GM12872 (cell line): ENCODE measurements at regions not wholly inside any gene's neighbourhood (a gene's known extent, or its start where the extent isn't known, plus 50 kb on each side); places are given as distances from the start of the nearest gene placed in this dataset.

ENCODE experiments used
- TF ChIP-seq, protein P1 (sequence below): IDR thresholded peaks from 3 replicates; pipeline ENCODE4 v1.5.1; 2011; ENCODE audit warnings: low read depth, mild to moderate bottlenecking, low read length, moderate library complexity; ENCODE audit not compliant: insufficient read depth

DNA sequence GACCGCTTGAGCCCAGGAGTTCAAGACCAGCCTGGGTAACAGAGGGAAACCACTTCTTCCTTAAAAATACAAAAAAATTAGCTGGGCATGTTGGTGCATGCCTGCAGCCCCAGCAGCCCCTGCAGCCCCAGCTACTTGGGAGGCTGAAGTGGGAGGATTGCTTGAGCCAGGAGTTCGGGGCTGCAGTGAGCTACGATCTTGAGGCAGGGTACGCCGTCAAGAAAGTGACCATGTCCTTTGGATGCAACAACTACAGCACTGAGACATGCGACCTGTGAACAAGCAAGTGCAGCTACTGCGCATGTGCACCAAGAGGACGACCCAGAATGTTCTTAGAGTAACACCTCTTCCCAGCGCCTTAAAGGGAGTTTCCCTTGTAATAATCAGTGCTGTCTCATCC, 66.6 kb upstream of the ZNF479 start:
- TF ChIP-seq, protein P1, sequence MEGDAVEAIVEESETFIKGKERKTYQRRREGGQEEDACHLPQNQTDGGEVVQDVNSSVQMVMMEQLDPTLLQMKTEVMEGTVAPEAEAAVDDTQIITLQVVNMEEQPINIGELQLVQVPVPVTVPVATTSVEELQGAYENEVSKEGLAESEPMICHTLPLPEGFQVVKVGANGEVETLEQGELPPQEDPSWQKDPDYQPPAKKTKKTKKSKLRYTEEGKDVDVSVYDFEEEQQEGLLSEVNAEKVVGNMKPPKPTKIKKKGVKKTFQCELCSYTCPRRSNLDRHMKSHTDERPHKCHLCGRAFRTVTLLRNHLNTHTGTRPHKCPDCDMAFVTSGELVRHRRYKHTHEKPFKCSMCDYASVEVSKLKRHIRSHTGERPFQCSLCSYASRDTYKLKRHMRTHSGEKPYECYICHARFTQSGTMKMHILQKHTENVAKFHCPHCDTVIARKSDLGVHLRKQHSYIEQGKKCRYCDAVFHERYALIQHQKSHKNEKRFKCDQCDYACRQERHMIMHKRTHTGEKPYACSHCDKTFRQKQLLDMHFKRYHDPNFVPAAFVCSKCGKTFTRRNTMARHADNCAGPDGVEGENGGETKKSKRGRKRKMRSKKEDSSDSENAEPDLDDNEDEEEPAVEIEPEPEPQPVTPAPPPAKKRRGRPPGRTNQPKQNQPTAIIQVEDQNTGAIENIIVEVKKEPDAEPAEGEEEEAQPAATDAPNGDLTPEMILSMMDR, result no peak

- TF ChIP-seq, protein P1, result no peak
These were observed 67.0 kb upstream of the ZNF479 start for GRCh38 chr7:57199252-57199651.

DNA sequence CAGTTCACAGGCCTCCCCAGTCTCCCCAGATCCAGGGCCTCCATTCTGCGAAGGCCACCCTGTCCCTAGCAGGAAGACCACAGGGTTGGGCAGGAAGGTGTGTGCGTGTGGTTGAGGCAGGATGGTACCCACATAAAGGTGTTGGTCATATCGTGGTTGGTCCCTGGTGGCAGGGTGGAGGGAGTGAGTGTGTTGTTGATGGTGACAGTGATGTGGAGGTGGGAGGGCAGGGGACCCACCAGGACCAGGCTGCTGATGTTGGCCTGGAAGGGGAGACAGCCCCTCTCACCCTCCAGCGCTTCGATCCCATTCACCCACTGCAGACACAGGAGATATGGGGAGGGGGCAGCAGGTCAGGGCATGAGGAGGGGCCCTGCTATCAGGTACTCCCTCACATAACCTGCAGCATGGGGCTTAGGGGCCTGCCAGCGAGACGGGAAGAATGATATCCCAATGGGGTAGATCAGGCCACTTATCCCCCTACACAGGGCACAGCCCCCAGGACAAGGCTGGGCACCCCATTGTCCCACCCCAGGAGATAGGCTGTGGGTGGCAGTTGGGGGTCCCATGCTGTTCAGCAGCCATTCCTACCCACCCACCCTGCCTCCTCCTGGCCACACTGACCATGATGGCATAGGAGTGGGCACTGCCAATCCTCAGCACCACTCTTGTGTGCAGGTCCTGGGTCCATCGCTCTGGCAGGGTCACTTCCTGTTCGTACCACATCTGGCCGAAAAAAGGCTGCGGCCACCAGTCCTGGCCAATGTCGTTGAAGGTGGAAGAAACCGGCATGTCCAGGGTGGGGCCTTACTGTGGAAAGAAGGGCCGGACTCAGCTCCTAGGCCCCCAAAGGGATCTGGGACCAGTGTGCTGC, 69.0 kb upstream of the ZNF479 start:
- TF ChIP-seq, protein P1, result no peak

GRCh38 chr7:57201895-57202210, 69.6 kb upstream of the ZNF479 start:
- TF ChIP-seq, protein P1, result no peak

DNA sequence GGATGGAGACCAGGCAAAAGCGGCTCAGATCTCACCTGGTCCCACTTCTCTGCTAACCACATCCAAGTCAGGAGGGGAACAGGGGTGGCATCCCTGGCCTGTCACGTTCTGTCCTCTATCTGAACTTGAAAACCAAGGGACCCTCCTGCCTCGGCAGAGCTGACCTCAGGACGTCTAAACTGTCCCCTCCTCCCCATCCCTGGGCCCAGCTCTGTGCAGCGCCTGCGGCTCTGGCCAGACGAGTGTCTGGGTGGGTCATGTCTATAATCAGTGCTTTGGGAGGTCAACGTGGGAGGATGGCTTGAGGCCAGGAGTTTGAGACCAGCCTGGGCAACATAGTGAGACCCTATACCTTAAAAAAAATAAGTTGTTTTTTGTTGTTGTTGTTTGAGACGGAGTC, 70.0 kb upstream of the ZNF479 start:
- TF ChIP-seq, protein P1, result no peak

GRCh38 chr7:57203161-57203791, 71.0 kb upstream of the ZNF479 start:
- TF ChIP-seq, protein P1, result no peak

- TF ChIP-seq, protein P1, result no peak
These were observed 72.2 kb upstream of the ZNF479 start for GRCh38 chr7:57204411-57204811.
